Inferior parietal cortex (tissue), 1 donor: ENCODE measurements at regions not wholly inside any gene's neighbourhood (a gene's known extent, or its start where the extent isn't known, plus 50 kb on each side); places are given as distances from the start of the nearest gene placed in this dataset.
A peak's percentile ranks its signal among the peaks of the same experiment; 100 is the strongest.

Source experiments
- DNase-seq: peaks from one replicate; pipeline ENCODE4 v3.0.0-alpha.2; 2016; ENCODE audit errors: extremely low spot score

- DNase-seq, result no peak
Measured at GRCh38 chr5:97714424-97714823, 531.4 kb upstream of the RIOK2 start.

DNA sequence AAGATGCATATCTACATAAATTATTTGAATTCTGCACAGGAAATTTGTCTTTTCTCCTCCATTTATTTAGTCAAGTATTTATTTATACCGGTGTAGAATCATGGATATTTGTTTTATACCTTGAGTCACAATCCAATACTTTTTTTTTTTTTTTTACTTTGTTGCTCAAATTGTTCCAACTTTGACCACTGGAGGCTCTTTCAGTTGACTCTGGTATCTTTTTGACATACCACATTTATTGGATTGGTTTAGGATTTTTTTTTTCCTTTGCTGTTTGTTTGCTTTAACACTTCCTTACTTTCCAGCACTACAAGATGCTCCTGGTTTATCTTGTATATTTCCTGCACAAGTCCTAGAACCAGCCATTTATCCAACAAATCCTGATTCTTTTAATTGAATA lies 543.1 kb upstream of the RIOK2 start:
- no peak for DNase-seq

- no peak for DNase-seq
Measured at GRCh38 chr5:97728920-97729319, 545.9 kb upstream of the RIOK2 start.

DNA sequence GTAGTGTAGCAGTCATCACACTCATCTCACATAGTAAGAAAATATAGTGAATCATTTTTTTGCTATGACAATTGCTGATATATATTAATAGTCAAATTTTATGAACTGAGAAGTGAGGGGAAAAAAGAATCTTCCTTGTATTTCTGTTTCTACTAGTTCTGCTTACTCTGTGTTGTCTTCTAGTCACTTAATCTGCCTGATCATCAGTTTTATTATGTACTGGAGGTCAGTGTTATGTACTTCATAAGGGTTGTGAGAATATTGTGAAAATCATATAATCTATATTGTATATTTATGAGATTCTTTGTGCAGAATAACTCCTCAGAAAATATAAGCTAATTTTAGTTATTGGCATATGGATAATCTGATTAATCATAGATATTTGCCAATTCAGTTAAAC lies 546.9 kb upstream of the RIOK2 start:
- no peak for DNase-seq

- no peak for DNase-seq
Measured at GRCh38 chr5:97735209-97735608, 552.2 kb upstream of the RIOK2 start.

- no peak for DNase-seq
Measured at GRCh38 chr5:97737608-97738007, 554.6 kb upstream of the RIOK2 start.

DNA sequence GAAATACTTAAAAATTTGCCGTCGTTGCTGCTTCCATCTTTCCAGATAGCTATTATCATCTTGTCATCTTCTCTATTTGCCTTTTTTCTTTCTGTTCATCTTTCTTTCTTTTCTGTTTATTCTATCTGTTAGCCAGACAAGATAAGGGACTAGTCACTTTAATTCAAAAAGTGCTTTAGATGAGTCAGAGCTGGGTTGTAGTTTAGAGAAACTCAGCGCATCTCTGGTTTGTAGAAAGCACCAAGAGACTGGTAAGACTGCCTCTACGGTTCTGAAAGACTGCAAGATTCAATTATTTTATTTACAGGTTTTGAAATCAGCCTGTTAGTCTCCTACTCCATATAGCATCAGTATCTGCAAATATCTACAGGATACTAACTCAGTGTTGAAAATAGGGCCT lies 562.8 kb upstream of the RIOK2 start:
- DNase-seq, result no peak

- DNase-seq, result no peak
Measured at GRCh38 chr5:97750576-97750975, 567.5 kb upstream of the RIOK2 start.

DNA sequence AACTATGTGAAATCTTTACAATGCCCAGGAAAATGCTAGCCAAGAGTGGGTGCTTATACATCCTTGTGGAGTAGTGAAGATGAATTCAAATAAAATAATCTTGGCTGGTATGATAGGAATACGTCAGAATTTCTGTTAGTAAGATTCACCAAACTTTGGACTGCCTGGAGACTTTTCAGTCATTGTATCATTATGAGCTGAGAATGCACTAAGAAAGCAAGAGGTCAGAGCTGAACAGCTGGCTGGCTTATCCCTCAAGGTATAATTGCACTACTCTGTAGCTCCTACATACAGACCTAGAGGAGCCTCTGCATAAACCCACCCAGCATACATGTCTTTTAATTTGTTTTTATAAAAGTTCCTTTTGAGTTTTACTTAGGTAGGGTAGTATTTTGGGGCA lies 568.5 kb upstream of the RIOK2 start:
- no peak for DNase-seq

- no peak for DNase-seq
Measured at GRCh38 chr5:97752871-97753270, 569.8 kb upstream of the RIOK2 start.

DNA sequence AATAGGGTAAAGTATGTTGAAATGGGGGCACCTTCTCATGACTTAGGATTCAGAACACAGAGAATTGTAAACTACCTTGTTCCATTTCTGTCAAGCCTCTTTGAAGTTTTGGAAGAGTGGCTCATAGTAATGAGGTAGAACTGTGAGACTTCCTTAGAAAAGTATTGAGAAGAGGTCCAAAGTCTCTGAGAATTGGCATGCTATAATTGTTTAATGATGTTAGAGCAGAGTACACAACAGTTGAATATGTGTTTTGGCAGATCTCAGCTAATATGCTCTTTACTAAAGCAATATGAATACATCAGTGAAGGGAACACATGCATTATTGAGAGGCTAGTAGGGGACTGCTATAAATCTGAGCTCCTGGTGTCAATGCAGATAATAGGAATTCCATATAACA lies 579.4 kb upstream of the RIOK2 start:
- no peak for DNase-seq

DNA sequence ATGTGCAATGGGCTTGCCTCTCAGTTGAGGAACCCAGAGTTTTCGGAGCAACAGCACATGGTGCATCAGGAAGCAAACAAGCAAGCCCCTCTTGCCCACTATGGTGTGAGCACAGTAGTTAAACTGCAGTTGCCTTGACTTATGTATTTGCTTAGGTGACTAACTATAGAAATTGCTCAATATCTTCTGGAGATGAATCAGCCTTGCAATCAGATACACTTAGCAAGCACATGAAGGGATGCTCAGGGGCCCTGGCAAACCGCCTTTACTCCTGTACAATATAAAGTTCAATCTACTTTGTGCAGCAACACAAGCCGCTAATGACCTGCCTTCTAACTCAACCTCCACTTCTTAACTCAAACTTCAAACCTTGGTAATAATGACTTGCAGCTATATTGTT lies 581.7 kb upstream of the RIOK2 start:
- DNase-seq, result no peak

DNA sequence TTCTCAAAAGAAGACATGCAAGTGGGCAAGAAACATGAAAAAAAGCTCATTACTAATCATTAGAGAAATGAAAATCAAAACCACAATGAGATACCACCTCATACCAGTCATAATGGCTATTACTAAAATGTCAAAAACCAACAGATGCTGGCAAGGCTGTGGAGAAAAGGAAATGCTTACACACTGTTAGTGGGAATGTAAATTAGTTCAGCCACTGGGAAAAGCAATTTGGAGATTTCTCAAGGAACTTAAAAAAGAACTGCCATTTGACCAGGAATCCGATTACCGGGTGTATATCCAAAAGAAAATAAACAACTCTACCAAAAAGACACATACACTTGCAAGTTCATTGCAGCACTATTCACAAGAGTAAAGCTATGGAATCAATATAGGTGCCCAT lies 595.4 kb upstream of the RIOK2 start:
- no peak for DNase-seq

DNA sequence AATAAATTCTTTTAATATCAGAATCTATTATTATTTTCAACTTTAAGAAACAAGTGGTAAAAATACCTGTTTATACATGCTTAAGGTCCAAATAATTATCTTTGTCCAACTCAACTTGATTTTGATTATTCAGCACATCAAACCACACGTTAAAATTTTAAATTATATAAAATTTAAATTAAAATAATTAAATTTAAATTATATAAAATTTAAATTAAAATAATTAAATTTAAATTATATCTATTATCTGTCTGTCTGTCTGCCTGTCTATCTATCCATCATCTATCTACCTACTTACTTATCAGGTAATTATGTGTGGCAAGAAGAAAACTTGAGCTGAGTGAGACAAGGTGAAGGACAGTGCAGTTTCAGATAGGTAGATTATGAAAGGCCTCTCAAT lies 605.3 kb upstream of the RIOK2 start:
- DNase-seq, result no peak

- no peak for DNase-seq
Measured at GRCh38 chr5:97797994-97798451, 615.0 kb upstream of the RIOK2 start.

DNA sequence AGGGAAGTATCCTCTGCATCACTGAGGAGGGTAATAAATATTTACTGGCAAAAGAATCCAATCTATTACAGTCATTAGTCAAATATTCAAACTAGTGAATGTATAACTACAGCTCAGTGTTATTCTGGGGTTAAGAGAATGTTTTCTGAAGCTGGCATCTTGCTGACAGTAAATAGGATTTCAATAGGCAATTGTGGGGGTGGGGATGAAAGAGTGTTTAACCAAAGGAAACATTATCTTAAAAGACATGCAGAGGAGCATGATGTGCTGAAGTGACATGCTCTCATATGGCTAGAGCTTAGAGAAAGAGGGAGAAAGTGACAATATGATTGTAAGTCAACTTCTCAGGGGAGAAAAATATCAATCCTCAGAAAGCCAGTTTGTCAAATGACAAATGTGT lies 618.4 kb upstream of the RIOK2 start:
- DNase-seq, result no peak

DNA sequence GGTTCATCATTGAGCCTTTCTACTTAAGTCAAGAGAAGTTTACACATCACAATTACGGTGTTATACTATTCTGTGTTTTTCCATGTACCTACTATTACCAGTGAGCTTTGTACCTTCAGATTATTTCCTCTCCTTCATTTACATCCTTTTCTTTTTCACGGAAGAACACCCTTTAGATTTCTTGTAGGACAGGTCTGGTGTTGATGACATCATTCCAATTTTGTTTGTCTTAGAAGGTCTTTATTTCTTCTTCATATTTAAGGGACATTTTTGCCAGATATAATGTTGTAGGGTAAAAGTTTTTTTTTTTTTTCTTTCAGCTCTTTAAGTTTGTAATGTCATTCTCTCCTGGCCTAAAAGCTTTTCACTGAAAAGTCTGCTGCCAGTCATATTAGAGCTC lies 637.1 kb upstream of the RIOK2 start:
- DNase-seq, result no peak

GRCh38 chr5:97832645-97833296 lies 649.7 kb upstream of the RIOK2 start:
- no peak for DNase-seq

DNA sequence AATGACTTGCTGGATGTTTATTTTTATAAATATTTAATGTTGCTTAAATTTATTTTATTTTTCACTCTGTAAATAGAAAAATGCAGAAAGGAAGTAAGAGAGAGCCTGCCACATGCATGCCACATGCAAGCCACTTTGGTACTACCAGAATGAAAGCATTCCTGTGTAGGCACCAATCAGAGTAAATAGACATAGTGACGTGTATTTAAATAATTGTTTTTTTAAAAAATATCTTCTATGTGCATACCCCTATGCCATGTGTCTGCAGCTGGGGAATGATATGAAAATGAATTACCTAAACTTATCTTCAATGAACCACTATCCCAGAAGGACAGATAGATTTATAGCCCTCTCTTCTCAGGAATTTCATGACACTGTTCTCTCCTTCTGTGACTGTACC lies 651.5 kb upstream of the RIOK2 start:
- no peak for DNase-seq

DNA sequence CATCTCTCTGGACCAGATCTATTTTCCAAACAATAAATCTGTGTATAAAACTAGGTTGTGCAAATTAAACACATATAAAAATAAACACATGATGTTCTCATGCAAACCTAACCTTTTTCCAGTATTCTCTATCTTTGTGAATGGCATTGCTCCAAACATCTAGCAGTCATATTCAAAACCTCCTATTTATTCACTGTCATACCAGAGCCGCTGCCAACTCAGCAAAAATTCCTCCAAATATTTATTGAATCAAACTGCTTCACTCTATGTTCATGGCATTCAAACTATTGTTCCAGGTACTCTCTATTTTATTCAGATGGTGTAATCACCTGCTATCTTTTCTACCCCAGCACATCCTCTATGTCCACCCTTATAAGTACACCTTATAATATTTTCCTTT lies 652.1 kb upstream of the RIOK2 start:
- no peak for DNase-seq

DNA sequence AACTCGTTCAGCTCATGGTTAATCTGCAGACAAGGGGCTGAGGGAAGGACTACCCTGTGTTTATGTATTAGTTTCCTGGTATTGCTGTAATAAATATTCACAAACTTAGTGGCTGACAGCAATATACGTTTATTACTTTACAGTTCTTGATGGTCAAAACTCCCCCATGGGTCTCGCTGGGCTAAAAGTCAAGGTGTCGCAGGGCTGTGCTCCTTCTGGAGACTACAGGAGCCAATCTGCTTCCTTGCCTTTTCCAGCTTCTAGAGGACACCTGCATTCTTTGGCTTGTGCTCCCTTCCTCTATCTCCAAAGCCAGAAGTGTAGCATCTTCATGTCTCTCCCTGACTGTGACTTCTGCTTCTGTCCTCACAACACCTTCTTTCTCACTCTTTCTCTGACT lies 653.8 kb upstream of the RIOK2 start:
- no peak for DNase-seq

DNA sequence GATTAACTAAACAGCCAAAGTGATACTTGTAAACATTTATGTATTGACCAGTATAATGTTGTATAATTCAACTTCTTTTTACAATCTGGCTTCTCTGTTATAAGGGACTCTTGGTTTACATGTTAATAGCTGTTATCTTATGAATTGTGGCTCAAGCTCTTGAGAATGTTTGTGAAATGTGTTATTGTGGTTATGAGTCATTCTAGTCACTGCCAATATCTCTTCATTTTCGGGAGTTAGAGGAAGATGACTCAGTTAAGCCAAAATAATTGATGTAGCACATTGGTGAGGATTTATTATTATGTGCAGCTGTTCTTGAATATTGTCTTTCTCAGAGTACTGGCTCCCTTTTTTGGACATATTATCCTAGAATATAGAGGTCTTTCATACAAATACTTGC lies 655.2 kb upstream of the RIOK2 start:
- peak; percentile 28 for DNase-seq

- DNase-seq, result no peak
Measured at GRCh38 chr5:97839341-97840086, 656.5 kb upstream of the RIOK2 start.

DNA sequence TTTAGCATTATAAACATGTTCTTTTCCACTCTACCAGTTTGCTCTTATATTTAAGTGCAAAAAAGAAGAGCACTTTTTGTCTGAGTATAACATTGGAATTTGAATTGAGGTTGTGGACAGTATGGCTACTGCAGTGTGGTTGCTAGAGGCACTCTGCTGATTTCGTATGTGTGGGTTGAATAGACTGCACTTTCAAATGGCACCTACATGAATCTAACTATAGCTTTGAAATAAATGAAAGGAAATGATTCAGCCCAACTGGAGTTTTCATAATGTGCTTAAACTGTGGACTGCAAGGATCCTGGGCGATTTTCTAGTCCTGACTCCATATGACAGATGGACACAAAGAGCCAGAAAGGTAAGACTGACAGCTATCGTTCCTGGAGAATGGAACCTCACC lies 657.6 kb upstream of the RIOK2 start:
- no peak for DNase-seq
